ENCODE measurements at regions not wholly inside any gene's neighbourhood (a gene's known extent, or its start where the extent isn't known, plus 50 kb on each side); places are given as distances from the start of the nearest gene placed in this dataset.
"Not testable (repeated sequence)": the region's sequence is repeated elsewhere in the genome, so short reads cannot be mapped to it uniquely, and the experiment has no call there.

GRCh38 chr14:42994051-42994736 is 1387.5 kb downstream of the LRFN5 start:
- WGBS, 2 donors = 82 to 85% methylated on average over 2 of the region's 2 CpGs
- TF ChIP-seq CTCF (IDR thresholded peaks at IDR 0.05) (no peak), EP300 (IDR thresholded peaks at IDR 0.05) (no peak), POLR2A (IDR thresholded peaks at IDR 0.05) (no peak)
- Histone ChIP-seq H3K9me3 (peaks cover 0 to 3% (median 0%) of the 10 kb centered on the region in 4 donors), H3K4me3 (no peak overlapping the region), H3K4me1 (no peaks in the 10 kb centered on the region), H3K27me3 (no peaks in the 10 kb centered on the region), H3K36me3 (no peaks in the 10 kb centered on the region), H3K27ac (no peak overlapping the region)
- DNase-seq (ENCODE audit: low spot score in 2 of 2) = no peak

- no peak for DNase-seq (ENCODE audit: low spot score in 2 of 2)
- no peaks in the 10 kb centered on the region for H3K27me3 ChIP-seq
- no peak for TF ChIP-seq CTCF (IDR thresholded peaks at IDR 0.05)
- TF ChIP-seq EP300 (IDR thresholded peaks at IDR 0.05) = no peak
- TF ChIP-seq POLR2A (IDR thresholded peaks at IDR 0.05) = no peak
- no peak overlapping the region for H3K4me3 ChIP-seq
- 87 to 91% methylated on average over 1 of the region's 1 CpG for WGBS, 2 donors
- peaks cover 0 to 3% (median 0%) of the 10 kb centered on the region in 4 donors for H3K9me3 ChIP-seq
- H3K4me1 ChIP-seq = no peaks in the 10 kb centered on the region
- H3K27ac ChIP-seq = no peak overlapping the region
- no peaks in the 10 kb centered on the region for H3K36me3 ChIP-seq
These were observed 1386.3 kb downstream of the LRFN5 start for GRCh38 chr14:42992930-42993329.

- H3K4me1 ChIP-seq = no peaks in the 10 kb centered on the region
- no peaks in the 10 kb centered on the region for H3K9me3 ChIP-seq
- H3K27ac ChIP-seq = no peak overlapping the region
- TF ChIP-seq EP300 (IDR thresholded peaks at IDR 0.05) = no peak
- TF ChIP-seq POLR2A (IDR thresholded peaks at IDR 0.05) = no peak
- TF ChIP-seq CTCF (IDR thresholded peaks at IDR 0.05) = no peak
- DNase-seq (ENCODE audit: low spot score in 2 of 2) = no peak
- no peaks in the 10 kb centered on the region for H3K36me3 ChIP-seq
- WGBS, 2 donors = 71 to 83% methylated on average over 1 of the region's 1 CpG
- H3K4me3 ChIP-seq = no peak overlapping the region
- H3K27me3 ChIP-seq = no peaks in the 10 kb centered on the region
These were observed 1373.7 kb downstream of the LRFN5 start for GRCh38 chr14:42980419-42980818.

- whole genome bisulfite sequencing, 2 donors = 87 to 96% methylated on average over 20 to 21 of the region's 21 CpGs
- not testable (repeated sequence) for H3K27me3 ChIP-seq
These were observed 1366.5 kb downstream of the LRFN5 start for GRCh38 chr14:42973171-42973570.

GRCh38 chr14:42965512-42965911 is 1358.8 kb downstream of the LRFN5 start:
- no peak for TF ChIP-seq CTCF (IDR thresholded peaks at IDR 0.05)
- TF ChIP-seq POLR2A (IDR thresholded peaks at IDR 0.05) = no peak
- TF ChIP-seq EP300 (IDR thresholded peaks at IDR 0.05) = no peak
- Histone ChIP-seq H3K27me3 (no peaks in the 10 kb centered on the region), H3K27ac (no peak overlapping the region), H3K9me3 (no peaks in the 10 kb centered on the region), H3K4me3 (no peak overlapping the region), H3K4me1 (no peaks in the 10 kb centered on the region), H3K36me3 (no peaks in the 10 kb centered on the region)
- DNase-seq (ENCODE audit: low spot score in 2 of 2) = no peak
- WGBS, 2 donors = 61 to 62% methylated on average over 4 of the region's 4 CpGs

More at GRCh38 chr14:42973171-42973570, 1366.5 kb downstream of the LRFN5 start:
- not testable (repeated sequence) for H3K4me3 ChIP-seq; H3K27ac ChIP-seq; H3K4me1 ChIP-seq; H3K36me3 ChIP-seq; DNase-seq (ENCODE audit: low spot score in 2 of 2); H3K9me3 ChIP-seq
